ENCODE measurements at regions not wholly inside any gene's neighbourhood (a gene's known extent, or its start where the extent isn't known, plus 50 kb on each side); places are given as distances from the start of the nearest gene placed in this dataset.
"Not testable (repeated sequence)": the region's sequence is repeated elsewhere in the genome, so short reads cannot be mapped to it uniquely, and the experiment has no call there.

- no peak for DNase-seq (ENCODE audit: low read depth)
These were observed 67.6 kb downstream of the HTR1A start for GRCh38 chr5:63894690-63895089.

DNA sequence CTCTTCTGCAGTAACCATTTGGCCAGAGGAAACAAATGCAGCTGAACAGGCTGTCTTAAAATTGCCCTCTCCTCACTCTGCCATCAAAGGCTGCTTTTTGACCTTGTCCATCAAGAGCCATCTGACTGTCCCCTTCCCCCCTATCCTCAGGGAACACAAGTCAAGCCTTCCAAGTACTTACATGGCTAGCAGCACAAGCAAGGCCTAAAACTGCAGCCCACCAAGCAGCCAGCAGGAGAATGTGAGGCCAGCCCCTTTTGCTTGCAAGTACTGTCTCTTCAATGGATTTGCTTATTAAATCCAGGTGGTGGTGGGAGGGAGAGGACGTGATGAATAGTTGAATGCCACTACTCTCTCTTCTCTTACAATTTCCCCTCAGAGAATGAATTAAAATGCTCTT is 83.5 kb downstream of the HTR1A start:
- no peak for DNase-seq (ENCODE audit: low read depth)

DNA sequence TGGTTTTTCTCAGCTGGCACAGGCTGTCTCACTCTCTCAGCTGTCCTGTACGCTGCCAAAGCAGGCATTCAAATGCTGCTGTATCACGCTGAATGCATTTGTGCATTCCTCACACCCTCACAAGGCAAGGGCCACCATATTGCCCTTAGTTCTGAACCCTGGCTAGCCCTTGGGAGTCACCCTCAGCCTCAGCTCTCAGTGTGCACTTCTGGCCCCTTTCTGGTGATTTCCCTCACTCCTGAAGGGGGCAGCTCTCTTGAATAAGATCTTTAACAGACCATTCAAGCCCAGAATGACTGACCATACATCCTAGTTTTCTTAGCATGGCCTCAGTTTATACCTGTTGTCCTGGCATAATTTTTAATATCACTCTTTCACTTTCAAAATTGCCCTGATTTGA is 84.3 kb downstream of the HTR1A start:
- no peak for DNase-seq (ENCODE audit: low read depth)

DNA sequence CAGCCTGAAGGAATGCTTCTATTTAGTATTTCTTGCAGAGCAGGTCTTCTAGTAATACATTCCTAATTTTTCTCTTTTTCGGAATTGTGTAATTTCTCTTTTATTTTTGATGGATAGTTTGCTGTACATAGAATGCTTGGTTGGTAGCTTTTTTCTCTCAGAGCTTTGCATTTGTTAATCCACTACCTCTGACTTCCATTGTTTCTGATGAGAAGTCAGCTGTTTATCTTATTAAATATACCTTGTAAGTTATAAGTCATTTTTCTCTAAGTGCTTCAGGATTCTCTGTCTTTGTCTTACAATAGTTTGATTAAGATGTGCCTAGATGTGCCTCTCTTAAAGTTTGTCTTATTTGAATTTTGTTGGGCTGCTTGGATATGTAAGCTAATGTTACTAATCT is 101.9 kb downstream of the HTR1A start:
- DNase-seq (ENCODE audit: low read depth): no peak

DNA sequence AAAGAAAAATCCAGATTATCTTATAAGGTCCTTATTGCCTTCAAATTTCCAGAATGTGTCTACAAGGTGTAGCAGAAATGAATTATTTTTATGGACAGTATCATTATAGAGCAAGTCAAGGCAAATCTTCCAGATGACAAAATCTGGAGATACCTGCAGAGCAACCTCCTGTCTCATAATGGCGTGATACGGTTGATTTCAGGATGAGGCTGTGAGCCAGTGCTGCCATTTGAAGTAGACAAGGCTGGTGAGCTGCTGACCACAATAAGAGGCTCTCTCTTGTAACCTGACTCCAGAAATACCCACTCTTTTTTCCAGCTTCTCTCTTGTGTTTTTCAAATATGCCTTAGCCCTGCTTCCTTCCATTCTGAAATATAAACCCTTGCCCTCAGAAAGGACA is 108.2 kb downstream of the HTR1A start:
- no peak for DNase-seq (ENCODE audit: low read depth)

GRCh38 chr5:63843190-63843589 is 119.1 kb downstream of the HTR1A start:
- DNase-seq (ENCODE audit: low read depth): no peak

- DNase-seq (ENCODE audit: low read depth): no peak
These were observed 124.8 kb downstream of the HTR1A start for GRCh38 chr5:63837437-63837836.

DNA sequence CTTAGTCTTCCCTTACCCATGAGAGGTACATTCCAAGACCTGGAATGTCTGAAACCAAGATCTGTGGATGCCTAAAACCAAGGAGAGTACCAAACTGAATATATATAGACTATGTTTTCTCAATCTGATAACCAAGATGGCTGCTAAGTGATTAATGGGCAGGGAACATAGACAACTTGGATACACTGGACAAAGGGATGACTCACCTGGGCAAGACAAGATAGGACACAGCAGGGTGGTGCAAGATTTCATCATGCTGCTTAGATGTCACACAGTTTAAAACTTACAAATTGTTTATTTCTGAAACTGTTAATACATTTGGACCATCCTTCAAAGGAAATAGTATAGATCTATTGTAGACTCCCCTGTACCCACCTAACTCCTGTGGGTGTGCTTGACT is 130.9 kb downstream of the HTR1A start:
- DNase-seq (ENCODE audit: low read depth): no peak

DNA sequence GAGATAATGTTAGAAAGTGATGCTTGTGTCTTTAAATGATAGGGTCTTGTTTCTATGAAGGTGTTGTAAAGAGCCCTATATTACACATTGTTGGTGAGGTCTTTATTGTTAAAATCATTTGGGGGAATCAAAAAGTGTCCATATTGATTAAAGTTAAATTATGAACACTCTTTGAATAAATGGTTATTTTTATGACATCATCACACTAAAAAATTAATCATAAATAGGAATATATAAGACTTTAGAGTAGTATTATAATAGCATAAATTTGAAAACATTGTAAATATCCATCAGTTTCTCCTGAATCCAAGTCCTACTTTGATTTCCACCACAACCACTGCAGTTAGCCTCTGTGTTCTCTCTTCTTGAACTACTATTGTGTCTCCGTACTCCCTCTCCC is 136.3 kb downstream of the HTR1A start:
- DNase-seq (ENCODE audit: low read depth): no peak

- no peak for DNase-seq (ENCODE audit: low read depth)
These were observed 138.7 kb downstream of the HTR1A start for GRCh38 chr5:63823583-63823982.

GRCh38 chr5:63822614-63823013 is 139.6 kb downstream of the HTR1A start:
- no peak for DNase-seq (ENCODE audit: low read depth)

DNA sequence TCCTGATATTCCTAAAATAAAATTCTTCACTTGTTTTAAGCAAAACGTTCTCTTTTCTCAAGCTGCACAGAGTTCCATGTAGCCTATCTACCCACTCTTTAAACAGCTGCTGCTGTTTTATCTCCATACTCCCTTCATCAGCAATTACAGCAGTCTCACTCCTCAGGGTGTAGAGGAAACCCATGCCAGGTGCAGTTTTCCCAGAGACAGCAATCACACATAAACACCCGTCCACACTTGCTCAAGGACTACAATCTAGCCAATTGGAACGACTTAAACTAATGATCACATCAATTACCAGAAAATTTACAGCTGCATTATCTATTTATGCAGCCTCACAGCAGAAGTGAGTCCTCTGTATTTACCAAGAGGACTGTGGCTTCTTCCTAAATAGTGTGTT is 141.7 kb downstream of the HTR1A start:
- DNase-seq (ENCODE audit: low read depth): no peak

- DNase-seq (ENCODE audit: low read depth): no peak
These were observed 149.6 kb downstream of the HTR1A start for GRCh38 chr5:63812693-63813092.

DNA sequence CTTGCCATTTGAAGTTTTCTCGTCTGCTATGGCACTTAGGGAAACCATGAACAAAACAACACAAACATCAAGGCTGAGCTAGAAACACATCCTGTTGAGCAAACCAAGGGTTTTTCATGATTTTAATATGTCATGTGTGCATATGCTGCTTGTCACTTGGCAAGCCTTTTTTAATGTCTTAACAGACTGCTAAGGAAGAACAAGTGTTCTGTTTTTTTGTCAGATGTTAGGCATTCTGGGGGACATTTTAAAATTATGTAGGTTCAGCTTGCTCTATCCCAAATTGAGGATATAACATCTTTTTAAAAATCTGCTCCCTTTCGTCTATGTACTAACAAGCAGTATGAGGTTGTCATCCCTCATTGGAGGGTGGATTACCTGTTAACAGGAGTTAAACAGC is 150.3 kb downstream of the HTR1A start:
- no peak for DNase-seq (ENCODE audit: low read depth)

- DNase-seq (ENCODE audit: low read depth): no peak
These were observed 151.0 kb downstream of the HTR1A start for GRCh38 chr5:63811286-63811685.

DNA sequence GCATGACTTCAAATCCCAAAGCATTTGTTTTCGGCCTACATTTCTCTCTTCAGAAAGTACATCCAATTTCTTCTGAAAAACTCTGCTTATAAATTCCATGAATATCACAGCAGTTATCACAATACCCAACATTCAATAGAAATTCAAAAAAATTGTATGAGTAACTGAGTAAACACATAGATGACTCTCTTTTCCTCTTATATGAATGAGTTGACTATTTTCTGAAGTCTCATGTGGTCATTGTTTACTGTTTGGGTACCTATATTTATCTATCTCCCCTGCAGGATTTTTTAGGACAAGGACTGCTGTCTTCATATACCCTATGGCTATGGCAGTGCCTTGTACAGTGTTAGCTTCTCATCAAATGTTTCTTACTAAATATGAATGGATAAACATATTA is 157.1 kb downstream of the HTR1A start:
- DNase-seq (ENCODE audit: low read depth): no peak

DNA sequence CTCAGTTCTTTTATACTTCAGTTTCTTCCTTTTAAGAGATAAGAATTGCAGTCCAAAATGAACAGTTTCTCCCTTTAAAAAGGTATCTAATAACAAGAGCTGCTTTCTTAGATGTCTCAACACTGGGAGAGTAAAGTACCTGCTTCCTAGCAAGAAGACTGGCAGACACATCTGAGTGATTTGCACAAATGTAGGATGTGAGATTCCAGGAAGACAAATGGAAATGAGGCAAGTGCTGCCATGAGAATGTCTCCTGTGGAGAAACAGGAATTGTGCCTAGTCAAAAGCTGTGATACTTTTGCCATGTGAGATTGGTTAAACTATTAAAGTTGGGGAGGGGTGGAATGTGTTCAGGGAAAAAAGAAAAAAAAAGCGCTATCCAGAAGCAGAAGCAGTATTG is 159.1 kb downstream of the HTR1A start:
- DNase-seq (ENCODE audit: low read depth): no peak

DNA sequence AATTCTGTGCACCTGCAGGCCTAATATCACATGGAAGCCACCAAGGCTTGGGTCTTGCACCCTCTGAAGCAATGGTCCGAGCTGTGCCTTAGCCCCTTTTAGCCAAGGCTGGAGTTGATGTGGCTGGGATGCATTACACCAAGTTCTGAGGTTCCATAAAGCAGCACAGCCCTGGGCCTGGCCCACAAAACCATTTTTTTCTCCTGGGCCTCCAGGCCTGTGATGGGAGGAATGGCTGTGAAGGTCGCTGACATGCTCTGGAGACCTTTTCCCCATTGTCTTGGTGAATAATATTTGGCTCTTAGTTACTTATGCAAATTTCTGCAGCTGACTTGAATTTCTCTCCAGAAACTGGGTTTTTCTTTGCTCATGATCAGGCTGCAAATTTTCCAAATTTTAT is 167.3 kb downstream of the HTR1A start:
- DNase-seq (ENCODE audit: low read depth): no peak

DNA sequence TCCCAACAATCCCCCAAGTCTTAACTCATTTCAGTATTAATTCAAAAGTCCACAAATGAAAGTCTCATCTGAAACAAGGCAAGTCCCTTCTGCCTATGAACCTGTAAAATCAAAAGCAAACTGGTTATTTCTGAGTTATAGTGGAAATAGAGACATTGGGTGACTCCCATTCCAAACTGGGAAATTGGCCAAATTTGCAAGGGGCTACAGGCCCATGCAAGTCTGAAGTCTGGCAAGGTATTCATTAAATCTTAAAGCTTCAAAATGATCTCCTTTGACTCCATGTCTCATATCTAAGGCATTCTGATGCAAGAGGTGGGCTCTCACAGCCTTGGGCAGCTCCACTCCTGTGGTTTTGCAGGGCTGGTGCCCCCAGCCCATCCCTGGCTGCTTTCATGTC is 167.9 kb downstream of the HTR1A start:
- DNase-seq (ENCODE audit: low read depth): no peak

- DNase-seq (ENCODE audit: low read depth): no peak
These were observed 187.3 kb downstream of the HTR1A start for GRCh38 chr5:63774939-63775338.

- no peak for DNase-seq (ENCODE audit: low read depth)
These were observed 194.0 kb downstream of the HTR1A start for GRCh38 chr5:63768221-63768620.

DNA sequence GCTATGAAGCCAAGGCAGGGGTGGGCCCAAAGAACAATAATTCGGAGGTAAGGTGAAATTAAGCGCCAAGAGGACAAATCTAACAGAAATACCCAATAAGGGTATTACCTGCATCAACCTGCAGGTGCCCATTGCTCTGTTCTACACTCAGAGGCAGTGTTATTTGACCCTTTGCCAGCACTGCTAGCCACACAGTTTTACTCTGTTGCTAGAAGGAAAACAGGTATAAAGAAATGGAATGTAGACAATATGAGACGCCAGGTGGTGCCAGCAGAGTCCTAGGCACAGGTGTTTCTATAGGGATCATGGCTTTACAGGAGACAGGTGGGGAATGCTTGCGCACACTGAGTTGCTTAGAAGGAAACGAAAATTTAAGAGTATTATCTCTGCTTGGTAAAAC is 201.3 kb downstream of the HTR1A start:
- DNase-seq (ENCODE audit: low read depth): no peak

DNA sequence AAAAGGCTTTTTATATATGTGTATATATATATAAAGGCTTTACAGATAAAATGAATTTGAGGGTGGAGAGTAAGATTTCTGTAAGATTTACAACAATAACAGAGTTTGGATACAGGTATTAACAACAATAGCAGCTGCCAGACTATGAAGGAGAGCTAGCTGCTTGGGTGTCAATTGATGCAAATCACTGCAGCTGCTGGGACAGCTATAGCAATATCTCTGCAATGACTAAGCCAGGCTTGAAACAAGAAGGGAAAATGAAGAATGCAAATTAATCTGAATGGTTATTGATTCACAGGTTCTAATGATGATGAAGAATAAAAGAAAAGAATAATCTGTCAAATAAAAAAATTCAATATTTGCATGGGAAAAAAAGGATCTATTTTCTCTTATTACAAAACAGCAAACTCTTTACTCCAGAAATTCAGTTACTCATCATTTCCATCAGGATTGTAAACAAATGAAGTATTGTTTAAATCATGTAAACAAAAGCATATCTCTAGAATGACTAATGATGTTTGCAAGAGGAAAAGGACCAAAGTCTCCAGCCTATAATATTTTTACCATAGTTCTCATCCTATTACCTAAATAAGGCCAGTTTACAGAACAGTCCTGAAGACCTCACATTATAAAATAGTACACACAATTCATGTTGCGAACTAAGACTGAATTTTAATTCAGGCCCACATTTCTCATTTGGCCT is 219.0 kb downstream of the HTR1A start:
- no peak for DNase-seq (ENCODE audit: low read depth)

- not testable (repeated sequence) for DNase-seq (ENCODE audit: low read depth)
These were observed 229.4 kb downstream of the HTR1A start for GRCh38 chr5:63732880-63733279.
